Trophoblast cell (in vitro differentiated cells and primary cell): ENCODE measurements at regions not wholly inside any gene's neighbourhood (a gene's known extent, or its start where the extent isn't known, plus 50 kb on each side); places are given as distances from the start of the nearest gene placed in this dataset.
A peak's percentile ranks its signal among the peaks of the same experiment; 100 is the strongest.

Experiments
- DNase-seq, 2 donors: peaks; one replicate each; pipeline ENCODE4 v3.0.0-alpha.2; 2016
- H2AFZ ChIP-seq: 2 replicates; pipeline ENCODE4 v1.6.1; 2013; ENCODE audit warnings: low read length, moderate library complexity, mild to moderate bottlenecking; ENCODE audit not compliant: insufficient read depth, poor library complexity
- H2AK5ac ChIP-seq: 2 replicates; pipeline ENCODE4 v1.6.1; 2013; ENCODE audit warnings: mild to moderate bottlenecking, low read length
- H2BK120ac ChIP-seq: 2 replicates; pipeline ENCODE4 v1.6.1; 2013; ENCODE audit warnings: low read length, mild to moderate bottlenecking, moderate library complexity; ENCODE audit not compliant: insufficient read depth, poor library complexity
- H2BK12ac ChIP-seq: 2 replicates; pipeline ENCODE4 v1.6.1; 2013; ENCODE audit warnings: mild to moderate bottlenecking, low read length, moderate library complexity
- H2BK5ac ChIP-seq: 2 replicates; pipeline ENCODE4 v1.6.1; 2013; ENCODE audit warnings: low read length, low read depth, moderate library complexity, mild to moderate bottlenecking; ENCODE audit not compliant: poor library complexity
- H3K14ac ChIP-seq: 2 replicates; pipeline ENCODE4 v1.6.1; 2013; ENCODE audit warnings: mild to moderate bottlenecking, low read length
- H3K18ac ChIP-seq: 2 replicates; pipeline ENCODE4 v1.6.1; 2013; ENCODE audit warnings: mild to moderate bottlenecking, low read length
- H3K23ac ChIP-seq: 2 replicates; pipeline ENCODE4 v1.6.1; 2013; ENCODE audit warnings: low read length
- H3K27ac ChIP-seq: 2 replicates; pipeline ENCODE4 v1.5.1; 2013; ENCODE audit warnings: low read depth, mild to moderate bottlenecking, inconsistent platforms, low read length, moderate library complexity
- H3K27me3 ChIP-seq: 2 replicates; pipeline ENCODE4 v1.6.1; 2013; ENCODE audit warnings: inconsistent platforms, mild to moderate bottlenecking, low read length, moderate library complexity; ENCODE audit not compliant: insufficient read depth
- H3K36me3 ChIP-seq, 2 experiments: 1 replicate in 1 of 2; 2 replicates in 1 of 2; pipeline ENCODE4 v1.6.1; 2013; ENCODE audit warnings: low read length in 2 of 2, mild to moderate bottlenecking in 2 of 2, moderate library complexity in 1 of 2; ENCODE audit not compliant: insufficient read depth in 2 of 2, control insufficient read depth in 1 of 2
- H3K4ac ChIP-seq: 2 replicates; pipeline ENCODE4 v1.6.1; 2013; ENCODE audit warnings: low read depth, mild to moderate bottlenecking, low read length, moderate library complexity
- H3K4me1 ChIP-seq, 2 experiments: 1 replicate in 1 of 2; 2 replicates in 1 of 2; pipeline ENCODE4 v1.6.1; 2013; ENCODE audit warnings: low read length in 2 of 2, mild to moderate bottlenecking in 2 of 2, moderate library complexity in 1 of 2; ENCODE audit not compliant: insufficient read depth in 2 of 2, control insufficient read depth in 1 of 2
- H3K4me2 ChIP-seq: 2 replicates; pipeline ENCODE4 v1.6.1; 2013; ENCODE audit warnings: inconsistent platforms, mild to moderate bottlenecking, low read length, moderate library complexity
- H3K4me3 ChIP-seq: 2 replicates; pipeline ENCODE4 v1.5.1; 2013; ENCODE audit warnings: mild to moderate bottlenecking, low read depth, low read length, inconsistent platforms
- H3K79me1 ChIP-seq: one replicate; pipeline ENCODE4 v1.6.1; 2013; ENCODE audit warnings: low read length
- H3K79me2 ChIP-seq: 2 replicates; pipeline ENCODE4 v1.6.1; 2013; ENCODE audit warnings: low read length, mild to moderate bottlenecking; ENCODE audit not compliant: control insufficient read depth, insufficient read depth, poor library complexity
- H3K9ac ChIP-seq: 2 replicates; pipeline ENCODE4 v1.6.1; 2013; ENCODE audit warnings: mild to moderate bottlenecking, low read length
- H3K9me3 ChIP-seq: 2 replicates; pipeline ENCODE4 v1.6.1; 2013; ENCODE audit warnings: low read depth, mild to moderate bottlenecking, control low read depth, inconsistent platforms, low read length; ENCODE audit not compliant: insufficient read depth
- H4K12ac ChIP-seq: 2 replicates; pipeline ENCODE4 v1.6.1; 2013; ENCODE audit warnings: low read depth, mild to moderate bottlenecking, low read length, moderate library complexity
- H4K8ac ChIP-seq: 2 replicates; pipeline ENCODE4 v1.6.1; 2013; ENCODE audit warnings: low read depth, mild to moderate bottlenecking, low read length, moderate library complexity
- H4K91ac ChIP-seq: one replicate; pipeline ENCODE4 v1.6.1; 2013; ENCODE audit warnings: low read depth, mild to moderate bottlenecking, low read length, moderate library complexity
- WGBS: extraction: QIAGEN DNeasy Blood & Tissue Kit; methylation state at CpG from one replicate; pipeline ENCODE4 v1.1.7; 2013; ENCODE audit warnings: missing lambda C conversion rate; ENCODE audit not compliant: insufficient read length, insufficient coverage; ENCODE audit errors: extremely low coverage; 5-methylcytosine and 5-hydroxymethylcytosine counted together

DNA sequence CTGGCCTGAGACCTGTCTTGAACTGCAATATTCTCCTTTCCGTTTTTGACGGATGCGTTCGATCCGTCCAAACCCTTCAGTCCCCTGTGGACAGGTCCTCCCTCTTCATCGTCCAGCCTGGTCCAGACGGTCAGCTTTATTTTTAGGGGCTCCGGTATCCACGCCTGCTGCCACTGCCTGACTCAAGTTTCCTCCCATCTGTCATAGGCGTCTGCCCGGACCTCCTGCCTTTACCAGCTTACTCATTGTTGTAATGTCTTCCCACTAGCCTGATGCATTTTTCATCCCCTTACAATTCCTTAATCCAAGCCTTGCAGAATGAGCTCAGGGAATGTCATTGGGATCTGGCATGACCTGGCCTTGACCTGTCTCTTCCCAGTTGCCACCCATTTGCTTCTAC, 145.8 kb downstream of the TENT4A start:
- Histone ChIP-seq H3K4me2 (no peak overlapping the region), H3K27me3 (no peaks in the 10 kb centered on the region), H3K9ac (no peak overlapping the region), H2AK5ac (no peak overlapping the region), H3K23ac (no peak overlapping the region), H3K27ac (no peak overlapping the region), H3K36me3 (no peaks in the 10 kb centered on the region), H2BK5ac (no peak overlapping the region), H2BK12ac (no peak overlapping the region), H3K14ac (no peak overlapping the region), H3K4me1 (no peaks in the 10 kb centered on the region), H3K4me3 (no peak overlapping the region), H3K79me1 (no peaks in the 10 kb centered on the region), H4K12ac (no peak overlapping the region), H3K9me3 (peaks cover 11% of the 10 kb centered on the region), H4K8ac (no peak overlapping the region), H3K18ac (no peak overlapping the region), H4K91ac (no peak overlapping the region), H2AFZ (no peak overlapping the region), H3K79me2 (no peaks in the 10 kb centered on the region), H3K4ac (no peak overlapping the region), H2BK120ac (no peak overlapping the region)
- no CpG with 5 or more reads among the region's 11 CpGs for WGBS
- DNase-seq, result no peak

DNA sequence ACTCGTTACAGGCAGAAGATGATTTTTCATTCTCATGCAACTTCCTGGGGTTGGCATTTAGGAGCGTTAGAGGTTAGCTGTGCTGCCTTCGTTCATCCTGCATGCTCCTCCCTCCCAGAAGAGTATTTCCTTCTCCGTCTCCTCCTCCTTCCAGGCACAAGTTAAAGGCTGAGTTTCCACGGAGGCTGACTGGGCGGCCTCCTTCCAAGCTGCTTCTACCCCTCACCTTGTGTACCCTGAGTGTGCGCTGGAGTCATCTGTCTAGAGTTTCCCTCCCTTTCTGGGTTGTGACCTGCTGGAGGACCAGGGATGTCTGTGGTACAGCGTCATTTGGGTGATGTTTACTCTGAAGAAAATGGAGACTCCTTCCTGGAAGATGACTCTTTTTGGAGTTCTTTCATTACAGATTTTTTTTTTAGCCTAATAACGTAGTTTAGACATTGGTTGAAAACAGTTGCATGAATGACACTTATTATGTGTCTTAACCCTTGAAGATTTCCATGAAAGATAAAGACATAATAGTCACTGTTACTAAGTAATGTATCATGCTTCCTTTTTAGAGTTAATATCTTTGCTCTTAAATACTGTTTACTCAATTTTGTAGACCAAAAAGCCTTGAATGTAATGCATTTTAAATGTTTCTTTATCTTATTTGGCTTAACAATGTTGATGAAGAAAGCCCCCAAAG, 146.9 kb downstream of the TENT4A start:
- DNase-seq, result no peak
- no CpG with 5 or more reads among the region's 9 CpGs for WGBS
- H3K18ac ChIP-seq, result no peak overlapping the region
- no peak overlapping the region for H3K27ac ChIP-seq
- no peak overlapping the region for H3K4ac ChIP-seq
- H3K9me3 ChIP-seq, result peaks cover 8% of the 10 kb centered on the region
- no peaks in the 10 kb centered on the region for H3K79me2 ChIP-seq
- no peak overlapping the region for H3K23ac ChIP-seq
- H2AK5ac ChIP-seq, result no peak overlapping the region
- H2BK12ac ChIP-seq, result no peak overlapping the region
- no peaks in the 10 kb centered on the region for H3K36me3 ChIP-seq
- H2AFZ ChIP-seq, result no peak overlapping the region
- H3K14ac ChIP-seq, result no peak overlapping the region
- no peak overlapping the region for H4K12ac ChIP-seq
- H4K91ac ChIP-seq, result no peak overlapping the region
- H3K4me2 ChIP-seq, result no peak overlapping the region
- H3K9ac ChIP-seq, result no peak overlapping the region
- no peak overlapping the region for H4K8ac ChIP-seq
- H3K4me1 ChIP-seq, result no peaks in the 10 kb centered on the region
- no peak overlapping the region for H2BK5ac ChIP-seq
- H2BK120ac ChIP-seq, result no peak overlapping the region
- no peaks in the 10 kb centered on the region for H3K27me3 ChIP-seq
- no peak overlapping the region for H3K4me3 ChIP-seq
- H3K79me1 ChIP-seq, result no peaks in the 10 kb centered on the region

DNA sequence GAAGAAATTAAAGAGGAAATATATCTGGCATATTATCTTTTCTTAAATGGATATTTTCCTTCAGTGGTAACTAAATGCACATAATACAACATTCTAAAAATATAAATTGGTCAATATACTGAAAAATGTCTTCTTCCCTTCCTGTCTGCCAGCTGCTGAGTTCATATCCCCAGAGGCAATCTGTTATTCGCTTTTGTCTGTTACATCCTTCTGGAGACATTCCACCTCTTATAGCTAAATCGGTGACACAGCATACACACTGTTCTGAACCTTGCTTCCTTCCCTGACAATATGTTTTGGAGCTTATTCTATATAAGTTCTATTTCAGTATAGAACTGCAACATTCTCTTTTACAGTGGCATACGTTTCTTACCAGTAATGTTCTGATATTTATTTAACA, 147.8 kb downstream of the TENT4A start:
- Histone ChIP-seq H4K8ac (no peak overlapping the region), H2AK5ac (no peak overlapping the region), H3K79me1 (no peaks in the 10 kb centered on the region), H2BK5ac (no peak overlapping the region), H4K12ac (no peak overlapping the region), H3K79me2 (no peaks in the 10 kb centered on the region), H2BK120ac (no peak overlapping the region), H3K4me1 (no peaks in the 10 kb centered on the region), H2AFZ (no peak overlapping the region), H4K91ac (no peak overlapping the region), H3K36me3 (no peaks in the 10 kb centered on the region), H3K4me2 (no peak overlapping the region), H3K9ac (no peak overlapping the region), H3K23ac (no peak overlapping the region), H2BK12ac (no peak overlapping the region), H3K27me3 (no peaks in the 10 kb centered on the region), H3K4ac (no peak overlapping the region), H3K27ac (no peak overlapping the region), H3K4me3 (no peak overlapping the region), H3K14ac (no peak overlapping the region), H3K18ac (no peak overlapping the region), H3K9me3 (peaks cover 8% of the 10 kb centered on the region)
- DNase-seq, result peak in 1 of 2 donors; percentile 41
- no CpG with 5 or more reads among the region's 3 CpGs for WGBS

DNA sequence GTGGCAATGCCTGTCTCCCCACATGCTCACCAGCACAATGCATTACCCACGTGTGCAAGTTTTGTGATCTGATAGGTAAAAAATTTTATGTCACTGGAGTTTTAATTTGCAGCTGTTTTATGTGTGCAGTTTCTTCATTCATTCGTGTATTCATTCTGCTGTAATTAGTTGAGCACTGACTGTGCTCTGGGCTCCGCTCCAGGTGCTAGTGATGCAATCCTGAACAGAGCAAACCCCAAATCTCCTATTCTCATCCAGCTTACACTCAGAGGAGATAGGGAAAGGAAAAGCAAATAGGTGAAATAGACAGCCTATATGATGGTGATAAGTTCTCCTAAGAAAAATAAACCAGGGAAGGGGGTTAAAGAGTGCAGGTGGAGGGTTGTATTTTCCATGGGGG, 148.4 kb downstream of the TENT4A start:
- Histone ChIP-seq H2BK120ac (no peak overlapping the region), H3K79me2 (no peaks in the 10 kb centered on the region), H2AK5ac (no peak overlapping the region), H3K4me2 (no peak overlapping the region), H3K27me3 (no peaks in the 10 kb centered on the region), H4K91ac (no peak overlapping the region), H4K8ac (no peak overlapping the region), H3K9me3 (peaks cover 8% of the 10 kb centered on the region), H4K12ac (no peak overlapping the region), H3K14ac (no peak overlapping the region), H3K36me3 (no peaks in the 10 kb centered on the region), H3K4ac (no peak overlapping the region), H2BK12ac (no peak overlapping the region), H3K79me1 (no peaks in the 10 kb centered on the region), H3K27ac (no peak overlapping the region), H3K4me3 (no peak overlapping the region), H3K18ac (no peak overlapping the region), H3K23ac (no peak overlapping the region), H3K9ac (no peak overlapping the region), H2AFZ (no peak overlapping the region), H2BK5ac (no peak overlapping the region), H3K4me1 (no peaks in the 10 kb centered on the region)
- peak in 1 of 2 donors; percentile 65 for DNase-seq
- WGBS, result no CpG with 5 or more reads among the region's 3 CpGs
